NCI-H146 (cell line): ENCODE measurements at regions not wholly inside any gene's neighbourhood (a gene's known extent, or its start where the extent isn't known, plus 50 kb on each side); places are given as distances from the start of the nearest gene placed in this dataset.
A peak's percentile ranks its signal among the peaks of the same experiment; 100 is the strongest.
"Not testable (repeated sequence)": the region's sequence is repeated elsewhere in the genome, so short reads cannot be mapped to it uniquely, and the experiment has no call there.

Source experiments
- DNase-seq: peaks from one replicate; lab custom pipeline; 2025; lab: John Stamatoyannopoulos, UW

GRCh38 chr18:14963246-14963645, 215.3 kb downstream of the ANKRD30B start:
- no peak for DNase-seq

- no peak for DNase-seq
Observed at GRCh38 chr18:14964002-14964401, 216.0 kb downstream of the ANKRD30B start.

- no peak for DNase-seq
Observed at GRCh38 chr18:14964406-14964805, 216.4 kb downstream of the ANKRD30B start.

- DNase-seq: not testable (repeated sequence)
Observed at GRCh38 chr18:14964976-14965375, 217.0 kb downstream of the ANKRD30B start.

- DNase-seq: no peak
Observed at GRCh38 chr18:14965553-14965952, 217.6 kb downstream of the ANKRD30B start.

GRCh38 chr18:14967246-14967645, 219.3 kb downstream of the ANKRD30B start:
- not testable (repeated sequence) for DNase-seq

GRCh38 chr18:14969500-14969899, 221.5 kb downstream of the ANKRD30B start:
- DNase-seq: no peak

GRCh38 chr18:14970027-14970426, 222.1 kb downstream of the ANKRD30B start:
- no peak for DNase-seq

GRCh38 chr18:14971461-14972185, 223.7 kb downstream of the ANKRD30B start:
- DNase-seq: no peak

GRCh38 chr18:14973421-14973820, 225.4 kb downstream of the ANKRD30B start:
- not testable (repeated sequence) for DNase-seq

GRCh38 chr18:14974088-14974487, 226.1 kb downstream of the ANKRD30B start:
- no peak for DNase-seq

GRCh38 chr18:14974576-14974975, 226.6 kb downstream of the ANKRD30B start:
- DNase-seq: no peak

- DNase-seq: no peak
Observed at GRCh38 chr18:14975431-14975830, 227.5 kb downstream of the ANKRD30B start.

- DNase-seq: no peak
Observed at GRCh38 chr18:14976736-14977430, 228.9 kb downstream of the ANKRD30B start.

- DNase-seq: no peak
Observed at GRCh38 chr18:14978191-14978590, 230.2 kb downstream of the ANKRD30B start.

- DNase-seq: peak; percentile 12
Observed at GRCh38 chr18:14978962-14979535, 231.1 kb downstream of the ANKRD30B start.

- no peak for DNase-seq
Observed at GRCh38 chr18:14979875-14980274, 231.9 kb downstream of the ANKRD30B start.

GRCh38 chr18:14984531-14984930, 236.6 kb downstream of the ANKRD30B start:
- not testable (repeated sequence) for DNase-seq

- not testable (repeated sequence) for DNase-seq
Observed at GRCh38 chr18:14985291-14986013, 237.5 kb downstream of the ANKRD30B start.

- not testable (repeated sequence) for DNase-seq
Observed at GRCh38 chr18:14987377-14987776, 239.4 kb downstream of the ANKRD30B start.

- DNase-seq: not testable (repeated sequence)
Observed at GRCh38 chr18:14987960-14988710, 240.2 kb downstream of the ANKRD30B start.

- DNase-seq: not testable (repeated sequence)
Observed at GRCh38 chr18:14989569-14989968, 241.6 kb downstream of the ANKRD30B start.
